ENCODE measurements at regions not wholly inside any gene's neighbourhood (a gene's known extent, or its start where the extent isn't known, plus 50 kb on each side); places are given as distances from the start of the nearest gene placed in this dataset.

- no peak for TF ChIP-seq CTCF (IDR thresholded peaks at IDR 0.05)
- intact Hi-C loops (cut with DNase I) = no loop called here
- WGBS, 3 donors = 95 to 100% (median 97%) methylated on average over 1 of the region's 1 CpG
Measured at GRCh38 chr3:4030624-4031023, 231.4 kb downstream of the LRRN1 start.

GRCh38 chr3:4033296-4033695, 234.1 kb downstream of the LRRN1 start:
- H3K4me1 ChIP-seq = no peaks in the 10 kb centered on the region
- DNase-seq (no peak), ATAC-seq (no peak)
- no peak for TF ChIP-seq CTCF (IDR thresholded peaks at IDR 0.05)
- intact Hi-C loops (cut with DNase I) = no loop called here
- WGBS, 3 donors = 83 to 89% (median 86%) methylated on average over 2 of the region's 2 CpGs
- H3K36me3 ChIP-seq (ENCODE audit: insufficient read depth in 1 of 2, low read depth in 1 of 2) = no peaks in the 10 kb centered on the region
- no peak overlapping the region for H3K4me3 ChIP-seq
- no peaks in the 10 kb centered on the region for H3K27me3 ChIP-seq (ENCODE audit: insufficient read depth in 3 of 3, low read length in 2 of 3)
- H3K27ac ChIP-seq = no peak overlapping the region
- no peaks in the 10 kb centered on the region for H3K9me3 ChIP-seq

More at GRCh38 chr3:4030624-4031023, 231.4 kb downstream of the LRRN1 start:
- H3K36me3 ChIP-seq (ENCODE audit: insufficient read depth in 1 of 2, low read depth in 1 of 2) = no peaks in the 10 kb centered on the region
- no peaks in the 10 kb centered on the region for H3K27me3 ChIP-seq (ENCODE audit: insufficient read depth in 3 of 3, low read length in 2 of 3)
- ATAC-seq = peak in 3 of 4 donors; percentile 43 to 67 (median 64)
- no peak overlapping the region for H3K4me3 ChIP-seq
- H3K27ac ChIP-seq = no peak overlapping the region
- no peaks in the 10 kb centered on the region for H3K9me3 ChIP-seq
- no peak for DNase-seq
- no peaks in the 10 kb centered on the region for H3K4me1 ChIP-seq

GRCh38 chr3:4036046-4036445, 236.8 kb downstream of the LRRN1 start:
- Histone ChIP-seq H3K9me3 (no peaks in the 10 kb centered on the region), H3K4me1 (no peaks in the 10 kb centered on the region), H3K27ac (no peak overlapping the region), H3K36me3 (ENCODE audit: insufficient read depth in 1 of 2, low read depth in 1 of 2) (no peaks in the 10 kb centered on the region), H3K27me3 (ENCODE audit: insufficient read depth in 3 of 3, low read length in 2 of 3) (no peaks in the 10 kb centered on the region), H3K4me3 (no peak overlapping the region)
- TF ChIP-seq CTCF (IDR thresholded peaks at IDR 0.05) = no peak
- intact Hi-C loops (cut with DNase I) = no loop called here
- DNase-seq (no peak), ATAC-seq (no peak)

GRCh38 chr3:4038351-4038750, 239.1 kb downstream of the LRRN1 start:
- Histone ChIP-seq H3K27ac (no peak overlapping the region), H3K4me1 (no peaks in the 10 kb centered on the region), H3K4me3 (no peak overlapping the region), H3K36me3 (ENCODE audit: insufficient read depth in 1 of 2, low read depth in 1 of 2) (no peaks in the 10 kb centered on the region), H3K9me3 (no peaks in the 10 kb centered on the region), H3K27me3 (ENCODE audit: insufficient read depth in 3 of 3, low read length in 2 of 3) (no peaks in the 10 kb centered on the region)
- intact Hi-C loops (cut with DNase I) = no loop called here
- ATAC-seq = no peak
- no peak for TF ChIP-seq CTCF (IDR thresholded peaks at IDR 0.05)
- WGBS, 3 donors = 60 to 89% (median 84%) methylated on average over 5 of the region's 5 CpGs
- no peak for DNase-seq

- H3K4me3 ChIP-seq = no peak overlapping the region
- no peaks in the 10 kb centered on the region for H3K27me3 ChIP-seq (ENCODE audit: insufficient read depth in 3 of 3, low read length in 2 of 3)
- no peaks in the 10 kb centered on the region for H3K9me3 ChIP-seq
- no peak for ATAC-seq
- TF ChIP-seq CTCF (IDR thresholded peaks at IDR 0.05) = no peak
- 82 to 93% (median 83%) methylated on average over 2 of the region's 2 CpGs for WGBS, 3 donors
- no peaks in the 10 kb centered on the region for H3K4me1 ChIP-seq
- intact Hi-C loops (cut with DNase I) = no loop called here
- no peaks in the 10 kb centered on the region for H3K36me3 ChIP-seq (ENCODE audit: insufficient read depth in 1 of 2, low read depth in 1 of 2)
- no peak overlapping the region for H3K27ac ChIP-seq
- no peak for DNase-seq
Measured at GRCh38 chr3:4042070-4042469, 242.8 kb downstream of the LRRN1 start.
